ENCODE measurements at regions not wholly inside any gene's neighbourhood (a gene's known extent, or its start where the extent isn't known, plus 50 kb on each side); places are given as distances from the start of the nearest gene placed in this dataset.

DNA sequence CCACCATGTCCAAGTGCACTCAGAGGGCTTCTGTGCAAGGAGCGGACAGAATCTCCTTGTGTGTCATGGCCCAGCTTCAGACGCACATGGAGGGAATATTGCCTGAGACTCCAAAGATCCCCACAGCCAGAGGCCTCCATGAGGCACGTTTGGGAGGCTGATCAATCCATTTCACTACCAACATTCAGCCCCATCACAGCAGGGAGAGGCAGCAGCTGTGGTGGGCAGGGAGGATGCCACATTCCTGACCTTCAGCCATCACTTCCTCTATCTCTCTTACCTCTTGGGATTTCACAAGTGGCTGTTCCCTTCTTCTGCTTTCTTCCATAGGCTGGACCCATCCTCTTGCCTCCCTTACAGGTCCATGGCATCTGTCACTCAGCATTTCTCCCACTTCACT is 82.4 kb upstream of the MBNL2 start:
- DNase-seq, result no peak

DNA sequence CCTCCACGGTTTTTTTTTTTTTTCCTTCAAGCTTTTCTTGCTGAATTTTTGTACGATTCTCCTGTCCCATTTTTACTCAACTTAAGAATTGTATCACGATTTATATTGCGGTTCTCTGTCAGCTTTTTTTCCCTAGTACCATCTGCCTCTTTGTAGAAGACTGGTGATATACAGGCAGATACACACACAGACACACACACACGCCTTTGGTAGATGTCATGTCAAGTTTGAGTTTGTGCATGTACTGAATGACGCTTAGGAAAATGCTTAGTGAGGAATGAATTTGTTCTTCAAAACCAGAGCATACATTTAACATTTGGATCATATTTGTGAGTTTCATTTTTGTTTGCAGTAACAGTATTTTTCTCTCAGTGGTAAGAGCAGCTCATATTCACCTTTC is 82.0 kb upstream of the MBNL2 start:
- DNase-seq, result no peak

DNA sequence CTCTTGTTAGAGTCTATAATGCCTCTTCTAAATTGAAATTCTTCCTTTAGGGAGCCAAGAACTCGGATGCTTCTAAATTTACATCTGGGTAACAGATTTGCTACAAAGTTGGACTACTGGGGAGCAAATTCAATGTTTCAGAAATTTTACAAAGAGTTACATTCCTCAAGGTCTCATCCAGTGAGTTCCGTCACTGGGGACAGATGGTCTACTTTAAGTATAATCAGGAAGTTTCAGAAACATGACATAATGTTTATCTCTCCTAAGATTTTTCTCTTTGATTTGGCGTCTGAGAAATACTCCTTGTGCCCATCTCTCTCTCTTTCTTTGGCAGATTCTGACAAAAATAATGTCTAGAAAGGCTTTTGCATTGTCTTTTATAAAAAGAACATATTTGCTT is 81.5 kb upstream of the MBNL2 start:
- DNase-seq, result no peak

DNA sequence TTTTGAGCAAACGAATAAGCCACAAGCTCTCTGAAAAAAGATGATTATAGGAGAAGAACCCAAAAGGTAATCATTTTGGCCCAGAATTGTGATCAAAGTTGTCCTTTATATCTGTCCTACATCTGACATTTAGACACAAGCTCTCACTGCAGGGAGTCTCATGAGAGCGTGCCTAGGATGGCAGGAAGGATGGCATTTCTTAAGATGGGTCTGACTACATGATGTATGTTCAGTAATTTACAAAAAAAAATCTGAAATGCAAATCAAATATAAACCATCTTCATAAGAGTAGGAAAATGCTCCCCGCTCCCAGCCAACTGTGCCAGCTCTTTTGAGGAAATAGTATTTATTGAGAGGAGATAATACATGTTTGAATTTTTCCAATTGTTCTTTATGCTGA is 81.0 kb upstream of the MBNL2 start:
- DNase-seq, result no peak

DNA sequence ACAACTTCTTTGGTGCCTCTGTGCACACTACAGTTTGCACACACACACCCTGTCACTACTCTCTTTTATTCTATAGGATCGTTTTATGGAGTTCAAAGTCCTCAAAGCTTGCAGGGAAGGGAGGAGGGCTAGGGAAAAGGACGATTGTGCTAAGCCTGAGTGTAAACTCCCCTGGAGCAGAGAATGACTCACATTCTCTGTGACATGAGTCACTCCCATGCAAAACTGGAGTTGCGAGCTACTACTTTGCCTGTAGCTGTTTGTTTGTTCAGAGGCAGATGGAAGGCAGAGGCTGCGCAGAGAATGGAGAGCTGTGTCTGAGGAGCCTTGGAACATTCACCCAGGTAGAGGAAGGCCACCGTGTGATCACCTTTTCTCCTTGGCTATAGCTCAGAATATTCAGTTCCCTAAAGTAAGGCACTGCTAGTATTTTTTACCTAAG is 80.5 kb upstream of the MBNL2 start:
- peak; percentile 24 for DNase-seq

DNA sequence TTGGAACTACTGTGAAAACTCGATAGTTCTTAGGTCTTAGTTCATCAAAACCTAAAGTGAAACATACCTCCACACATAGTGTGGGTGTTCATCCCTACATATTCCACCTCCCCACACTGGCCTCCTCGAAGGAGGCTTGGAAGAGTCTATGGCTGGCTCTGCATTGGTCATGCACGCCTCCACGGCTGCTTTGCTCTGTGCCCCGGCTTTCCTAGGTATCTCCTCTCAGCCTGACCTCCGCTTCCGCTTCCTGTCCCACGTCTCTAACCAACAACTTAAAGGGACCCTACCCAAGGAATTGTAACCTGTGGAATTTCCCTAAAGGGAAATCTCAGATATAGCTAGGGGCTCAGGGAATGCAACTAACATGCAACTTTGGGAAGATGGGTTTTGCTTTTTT is 79.7 kb upstream of the MBNL2 start:
- DNase-seq, result no peak

DNA sequence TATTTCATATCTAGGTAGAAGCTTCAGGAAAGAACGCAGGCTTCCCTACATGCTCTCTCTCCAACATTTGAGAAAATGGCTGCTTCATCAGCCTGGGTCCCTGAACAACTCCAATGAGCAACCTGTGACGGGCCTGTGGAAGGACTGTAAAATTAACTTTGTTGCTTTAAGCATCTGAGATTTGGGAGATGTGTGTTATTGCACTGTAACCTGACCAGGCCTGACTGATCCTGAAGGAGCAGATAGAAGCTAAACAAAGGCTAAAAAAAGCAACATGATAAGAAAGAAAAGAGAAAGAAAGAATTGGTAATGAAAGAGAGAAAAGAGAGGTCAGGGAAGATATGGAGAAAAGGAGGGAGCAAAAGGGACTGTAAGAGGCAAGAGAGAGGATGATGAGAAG is 77.1 kb upstream of the MBNL2 start:
- no peak for DNase-seq

DNA sequence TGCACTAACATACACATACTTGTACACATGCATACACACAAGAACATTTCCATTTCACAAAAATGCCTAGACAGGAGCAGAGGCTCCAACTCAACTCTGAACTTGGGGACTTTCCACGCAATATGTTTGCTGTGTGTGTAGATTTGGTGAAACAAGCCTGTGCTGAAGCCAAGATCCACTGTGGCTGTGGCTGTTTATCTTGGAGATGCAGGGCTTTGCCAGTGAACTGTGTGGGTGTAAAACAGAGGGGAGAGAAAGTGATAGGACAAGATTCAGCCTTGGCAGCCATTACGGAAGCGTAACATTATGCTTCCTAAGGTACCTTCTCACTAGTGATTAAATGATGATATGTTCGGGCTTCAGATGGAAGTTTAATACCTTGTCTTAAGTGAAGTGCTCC is 73.2 kb upstream of the MBNL2 start:
- no peak for DNase-seq

DNA sequence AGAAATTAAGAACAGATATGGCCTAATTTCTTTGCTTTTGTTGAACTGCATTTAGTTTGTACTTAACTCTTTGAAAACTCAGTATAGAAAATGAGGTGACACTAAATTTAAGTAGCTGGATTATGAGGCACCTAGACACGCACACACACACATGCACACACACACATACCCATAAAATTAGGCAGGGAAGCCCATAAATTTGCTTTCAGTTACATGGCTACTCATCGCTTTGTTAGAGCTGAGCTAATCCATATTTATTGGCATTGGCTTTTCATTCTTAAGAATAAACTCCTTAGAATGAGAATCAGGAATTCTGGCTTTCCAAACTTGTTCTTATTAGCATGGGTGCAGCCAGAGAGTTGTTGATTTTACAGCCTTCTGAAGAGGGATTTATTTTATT is 61.7 kb upstream of the MBNL2 start:
- no peak for DNase-seq

DNA sequence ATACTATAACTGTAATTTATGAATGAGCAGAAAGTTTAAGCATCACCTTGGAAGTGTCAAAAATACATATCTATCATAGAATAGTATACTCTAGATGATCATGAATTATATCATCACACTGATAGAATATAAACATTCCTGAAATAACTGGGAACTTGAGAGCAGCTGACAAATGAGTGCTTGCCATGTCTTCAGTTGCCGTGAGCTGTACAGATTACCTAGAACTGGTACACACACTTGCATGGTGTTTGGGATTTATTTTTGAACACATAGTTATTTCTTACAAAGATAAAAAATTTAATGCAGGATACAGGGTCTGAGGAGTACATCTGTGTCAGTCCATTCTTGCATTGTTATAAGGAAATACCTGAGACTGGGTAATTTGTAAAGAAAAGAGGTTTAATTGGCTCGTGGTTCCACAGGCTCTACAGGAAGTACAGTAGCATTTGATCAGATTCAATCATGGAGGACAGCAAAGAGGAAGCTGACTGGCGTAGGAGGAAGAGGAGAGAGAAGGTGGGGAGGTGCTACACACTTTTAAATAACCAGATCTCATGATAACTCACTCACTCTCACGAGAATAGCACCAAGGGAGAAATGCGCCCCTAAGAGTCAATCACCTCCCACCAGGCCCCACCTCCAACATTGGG is 60.4 kb upstream of the MBNL2 start:
- DNase-seq, result no peak

DNA sequence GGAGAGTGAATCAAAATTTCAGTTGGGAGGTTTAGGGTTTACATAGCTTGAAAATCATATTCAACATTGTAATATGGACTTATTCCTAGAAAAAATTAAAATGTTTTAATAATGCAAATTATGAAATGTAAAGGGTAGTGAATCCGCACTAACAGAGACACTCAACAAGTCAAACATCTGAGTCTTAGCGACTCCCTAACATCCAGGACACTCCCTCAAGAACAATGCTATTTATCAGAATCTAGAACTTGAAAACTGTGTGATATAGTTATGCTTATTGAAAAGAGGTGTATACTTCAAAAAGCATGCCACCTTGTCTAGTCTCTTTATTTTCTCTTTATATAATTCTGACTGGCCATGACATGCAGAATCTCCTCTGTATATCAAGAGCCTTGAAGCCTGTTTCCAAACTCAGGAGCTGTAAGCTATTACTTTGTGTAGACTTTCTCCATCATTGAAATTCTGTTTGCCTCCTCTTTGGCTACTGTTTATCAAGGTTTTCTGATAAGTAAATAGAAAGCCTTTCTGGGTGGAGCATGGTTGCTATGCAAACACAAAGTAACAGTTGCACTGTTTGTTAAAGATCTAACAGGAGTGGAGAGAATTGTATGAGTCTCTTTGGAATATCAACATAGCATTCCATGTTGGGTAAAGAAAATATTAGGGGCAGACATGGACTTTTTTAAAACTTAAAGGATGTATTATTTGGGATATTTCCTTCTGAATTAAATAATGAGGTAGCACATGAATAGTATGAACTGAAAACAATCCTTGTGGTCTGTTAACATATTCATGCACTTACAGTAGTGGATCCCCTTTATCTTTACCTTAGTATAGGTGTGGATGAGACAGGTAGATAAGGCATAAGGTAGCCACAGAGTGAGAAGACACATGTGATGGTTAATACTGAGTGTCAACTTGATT is 56.4 kb upstream of the MBNL2 start:
- peak; percentile 1 for DNase-seq

DNA sequence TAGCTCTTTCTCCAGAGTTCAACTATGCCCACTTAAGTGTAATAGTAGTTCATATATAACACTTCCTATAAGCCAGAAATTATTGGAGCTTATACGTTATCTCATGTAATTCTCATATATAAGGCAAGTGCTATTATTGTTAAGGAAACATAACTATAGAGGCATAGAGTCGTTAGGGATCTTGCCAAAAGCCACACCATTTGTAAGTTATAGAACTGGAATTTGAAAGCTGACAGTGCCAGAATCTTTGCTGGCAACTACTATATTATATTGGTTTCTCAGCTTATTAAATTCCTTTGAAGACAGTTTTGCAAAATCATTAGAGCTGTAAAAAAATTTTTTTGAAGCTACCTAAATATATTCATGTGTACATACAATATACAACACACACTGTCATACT is 51.0 kb upstream of the MBNL2 start:
- DNase-seq, result no peak
